Transverse colon (tissue), 4 donors: ENCODE measurements at regions not wholly inside any gene's neighbourhood (a gene's known extent, or its start where the extent isn't known, plus 50 kb on each side); places are given as distances from the start of the nearest gene placed in this dataset.

ENCODE experiments used
- DNase-seq: peaks from one replicate; pipeline ENCODE4 v3.0.0-alpha.2; 2019
- H3K27ac ChIP-seq, 4 donors: fragments of 200-600 bp; sonication (generic); 2 replicates each; pipeline ENCODE4 v1.5.1; 2016 to 2018; ENCODE audit warnings: inconsistent platforms in 4 of 4
- H3K27me3 ChIP-seq: fragments of 200-600 bp; sonication (generic); 2 replicates; pipeline ENCODE4 v1.5.1; 2017; ENCODE audit warnings: inconsistent platforms
- H3K36me3 ChIP-seq, 4 donors: fragments of 200-600 bp; sonication (generic); 2 replicates each; pipeline ENCODE4 v1.5.1; 2017 to 2019; ENCODE audit warnings: inconsistent platforms in 4 of 4
- H3K4me1 ChIP-seq, 4 donors: fragments of 200-600 bp; sonication (generic); 2 replicates each; pipeline ENCODE4 v1.5.1; 2017 to 2020; ENCODE audit warnings: inconsistent platforms in 4 of 4
- H3K4me3 ChIP-seq, 4 donors: fragments of 200-600 bp; sonication (generic); 1 replicate in 1 of 4; 2 replicates in 3 of 4; pipeline versions ENCODE4 v1.5.1 to v1.6.1; 2017 to 2019; ENCODE audit warnings: inconsistent platforms in 4 of 4
- H3K9me3 ChIP-seq, 2 donors: fragments of 200-600 bp; sonication (generic); 2 replicates each; pipeline ENCODE4 v1.5.1; 2017 to 2019; ENCODE audit warnings: inconsistent platforms in 2 of 2
- CTCF ChIP-seq, 5 experiments: fragments of 200-600 bp in 3 of 5; fragments of 450-650 bp in 2 of 5; sonication (generic) in 3 of 5; IDR thresholded peaks; 1 replicate in 2 of 5; 2 replicates in 3 of 5; pipeline ENCODE4 v1.5.1; 2016 to 2017; ENCODE audit warnings: antibody characterized with exemption in 5 of 5, inconsistent platforms in 3 of 5, mild to moderate bottlenecking in 2 of 5, moderate library complexity in 1 of 5
- EP300 ChIP-seq: sonication (generic); formaldehyde crosslinking; IDR thresholded peaks from one replicate; pipeline ENCODE4 v1.6.1; 2017; ENCODE audit warnings: antibody characterized with exemption, low read depth
- POLR2A ChIP-seq: fragments of 450-650 bp; IDR thresholded peaks from one replicate; pipeline ENCODE4 v1.6.1; 2016; ENCODE audit warnings: antibody characterized with exemption, mild to moderate bottlenecking, moderate library complexity
- POLR2AphosphoS5 ChIP-seq, 3 donors: sonication (generic); formaldehyde crosslinking; IDR thresholded peaks; one replicate each; pipeline ENCODE4 v1.6.1; 2016; ENCODE audit warnings: antibody characterized with exemption in 3 of 3
- WGBS, 2 donors: methylation state at CpG; one replicate each; pipeline ENCODE4 v1.1.5; 2018; ENCODE audit warnings: low coverage in 1 of 2; 5-methylcytosine and 5-hydroxymethylcytosine counted together
- in situ Hi-C, 4 donors: fragments of 200-750 bp; cut with MboI; loops; one replicate each; pipeline versions ENCODE4 v1.15.0 to v1.15.1; 2017; ENCODE audit warnings: low sequenced_read_pairs in 3 of 4, low pct_ligation_motif_present in 1 of 4, low pct_unique_long_range_greater_than_20kb in 1 of 4
- intact Hi-C: fragments of 100-400 bp; cut with DNase I; formaldehyde crosslinking; loops from one replicate; pipeline ENCODE4 v1.15.1; 2023; ENCODE audit warnings: low total_unique reads

GRCh38 chr6:88248709-88249321 lies 82.7 kb upstream of the CNR1 start:
- Histone ChIP-seq H3K27ac (no peak overlapping the region), H3K4me3 (no peak overlapping the region), H3K27me3 (no peaks in the 10 kb centered on the region), H3K4me1 (no peaks in the 10 kb centered on the region), H3K36me3 (no peaks in the 10 kb centered on the region), H3K9me3 (no peaks in the 10 kb centered on the region)
- WGBS, 2 donors = 82 to 89% methylated on average over 3 to 4 of the region's 4 CpGs
- no peak for TF ChIP-seq EP300
- no peak for TF ChIP-seq CTCF (IDR thresholded peaks at IDR 0.05)
- TF ChIP-seq POLR2AphosphoS5 (IDR thresholded peaks at IDR 0.05) = no peak
- no peak for TF ChIP-seq POLR2A
- intact Hi-C loops = no loop called here
- no peak for DNase-seq
- in situ Hi-C loops = loop anchor here in 1 of 4 donors (25.0 kb wide), 1 partner anchor 312 kb away; no protein-coding TSS in a partner anchor

- 66% methylated on average over 2 of the region's 2 CpGs; no CpG with 5 or more reads in 1 of the 2 donors for WGBS, 2 donors
- intact Hi-C loops = no loop called here
- H3K4me1 ChIP-seq = no peaks in the 10 kb centered on the region
- no peak overlapping the region for H3K4me3 ChIP-seq
- TF ChIP-seq POLR2AphosphoS5 (IDR thresholded peaks at IDR 0.05) = no peak
- no peak for TF ChIP-seq POLR2A
- no peak for TF ChIP-seq CTCF (IDR thresholded peaks at IDR 0.05)
- H3K36me3 ChIP-seq = no peaks in the 10 kb centered on the region
- no peak overlapping the region for H3K27ac ChIP-seq
- no peak for DNase-seq
- no peaks in the 10 kb centered on the region for H3K27me3 ChIP-seq
- no peaks in the 10 kb centered on the region for H3K9me3 ChIP-seq
- in situ Hi-C loops = loop anchor here in 1 of 4 donors (25.0 kb wide), 1 partner anchor 309 kb away; no protein-coding TSS in a partner anchor
Measured at GRCh38 chr6:88246654-88247053, 80.5 kb upstream of the CNR1 start.

GRCh38 chr6:88244721-88245120 lies 78.6 kb upstream of the CNR1 start:
- intact Hi-C loops = no loop called here
- H3K27me3 ChIP-seq = no peaks in the 10 kb centered on the region
- no peaks in the 10 kb centered on the region for H3K4me1 ChIP-seq
- in situ Hi-C loops = loop anchor here in 1 of 4 donors (25.0 kb wide), 1 partner anchor 307 kb away; no protein-coding TSS in a partner anchor
- TF ChIP-seq POLR2AphosphoS5 (IDR thresholded peaks at IDR 0.05) = no peak
- TF ChIP-seq POLR2A = no peak
- TF ChIP-seq EP300 = no peak
- no peak for TF ChIP-seq CTCF (IDR thresholded peaks at IDR 0.05)
- no peak overlapping the region for H3K27ac ChIP-seq
- DNase-seq = no peak
- no peaks in the 10 kb centered on the region for H3K36me3 ChIP-seq
- no peaks in the 10 kb centered on the region for H3K9me3 ChIP-seq
- 71 to 72% methylated on average over 3 of the region's 3 CpGs for WGBS, 2 donors
- H3K4me3 ChIP-seq = no peak overlapping the region

- H3K4me1 ChIP-seq = no peaks in the 10 kb centered on the region
- DNase-seq = no peak
- H3K9me3 ChIP-seq = no peaks in the 10 kb centered on the region
- WGBS, 2 donors = 80 to 89% methylated on average over 3 of the region's 3 CpGs
- intact Hi-C loops = loop anchor here (2.0 kb wide), 1 partner anchor 310 kb away; no protein-coding TSS in a partner anchor
- in situ Hi-C loops = loop anchor here in 3 of 4 donors (10.0 to 25.0 kb wide), 2 partner anchors 302 to 304 kb away; no protein-coding TSS in a partner anchor
- TF ChIP-seq POLR2AphosphoS5 (IDR thresholded peaks at IDR 0.05) (no peak), POLR2A (no peak), CTCF (IDR thresholded peaks at IDR 0.05) (no peak), EP300 (no peak)
- H3K4me3 ChIP-seq = no peak overlapping the region
- no peak overlapping the region for H3K27ac ChIP-seq
- H3K27me3 ChIP-seq = no peaks in the 10 kb centered on the region
- H3K36me3 ChIP-seq = no peaks in the 10 kb centered on the region
Measured at GRCh38 chr6:88238901-88239300, 72.8 kb upstream of the CNR1 start.
